MM.1S (cell line): ENCODE measurements at regions not wholly inside any gene's neighbourhood (a gene's known extent, or its start where the extent isn't known, plus 50 kb on each side); places are given as distances from the start of the nearest gene placed in this dataset.
A peak's percentile ranks its signal among the peaks of the same experiment; 100 is the strongest.

Source experiments
- DNase-seq: peaks from one replicate; pipeline ENCODE4 v3.0.0-alpha.2; 2015
- H2AFZ ChIP-seq: fragments of 300-600 bp; sonication (generic); 2 replicates; pipeline ENCODE4 v1.6.0; 2016; ENCODE audit warnings: antibody characterized with exemption, low read length
- H3F3A ChIP-seq: fragments of 300-600 bp; sonication (generic); 2 replicates; pipeline ENCODE4 v1.6.1; 2016; ENCODE audit warnings: mild to moderate bottlenecking, antibody characterized with exemption, low read length, moderate library complexity, mixed read lengths; ENCODE audit not compliant: insufficient read depth
- H3K27ac ChIP-seq: fragments of 300-600 bp; sonication (generic); 2 replicates; pipeline ENCODE4 v1.5.1; 2016; ENCODE audit warnings: mild to moderate bottlenecking, low read length
- H3K27me3 ChIP-seq: fragments of 300-600 bp; sonication (generic); replicated peaks from 2 replicates; pipeline ENCODE4 v1.6.0; 2016; ENCODE audit warnings: low read length; ENCODE audit not compliant: insufficient read depth
- H3K36me3 ChIP-seq: fragments of 300-600 bp; sonication (generic); replicated peaks from 2 replicates; pipeline ENCODE4 v1.6.1; 2016; ENCODE audit warnings: mild to moderate bottlenecking, low read length, mixed read lengths; ENCODE audit not compliant: insufficient read depth
- H3K4me1 ChIP-seq: fragments of 300-600 bp; sonication (generic); 2 replicates; pipeline ENCODE4 v1.6.1; 2016; ENCODE audit warnings: low read length, mixed read lengths
- H3K4me2 ChIP-seq: fragments of 300-600 bp; sonication (generic); 2 replicates; pipeline ENCODE4 v1.6.0; 2016; ENCODE audit warnings: low read depth, low read length
- H3K4me3 ChIP-seq: fragments of 300-600 bp; sonication (generic); 2 replicates; pipeline ENCODE4 v1.5.1; 2016; ENCODE audit warnings: low read length, mixed read lengths
- H3K79me2 ChIP-seq: fragments of 300-600 bp; sonication (generic); 2 replicates; pipeline ENCODE4 v1.6.1; 2016; ENCODE audit warnings: mixed run types, low read length, mixed read lengths
- H3K9ac ChIP-seq: fragments of 300-600 bp; sonication (generic); 2 replicates; pipeline ENCODE4 v1.6.1; 2016; ENCODE audit warnings: low read length, mixed read lengths
- H3K9me2 ChIP-seq: fragments of 300-600 bp; sonication (generic); replicated peaks from 2 replicates; pipeline ENCODE4 v1.6.1; 2016; ENCODE audit warnings: mild to moderate bottlenecking, low read length, mixed read lengths; ENCODE audit not compliant: insufficient read depth
- H3K9me3 ChIP-seq: fragments of 300-600 bp; sonication (generic); replicated peaks from 2 replicates; pipeline ENCODE4 v1.6.1; 2016; ENCODE audit warnings: mild to moderate bottlenecking, low read length, mixed read lengths; ENCODE audit not compliant: insufficient read depth
- H4K20me1 ChIP-seq: fragments of 300-600 bp; sonication (generic); 2 replicates; pipeline ENCODE4 v1.6.1; 2016; ENCODE audit warnings: mild to moderate bottlenecking, low read length, moderate library complexity, mixed read lengths; ENCODE audit not compliant: insufficient read depth
- EZH2 ChIP-seq: fragments of 300-600 bp; sonication (generic); optimal IDR thresholded peaks from 2 replicates; pipeline ENCODE3; 2017; ENCODE audit warnings: low read depth, mild to moderate bottlenecking, antibody characterized with exemption, low read length, mixed read lengths
- EZH2phosphoT487 ChIP-seq: fragments of 300-600 bp; sonication (generic); IDR thresholded peaks from 2 replicates; pipeline ENCODE4 v1.6.1; 2018; ENCODE audit warnings: antibody characterized with exemption, low read length
- TF ChIP-seq, protein P1 (sequence below): fragments of 300-600 bp; sonication (generic); IDR thresholded peaks from 2 replicates; pipeline ENCODE4 v1.5.1; 2016; ENCODE audit warnings: antibody characterized with exemption, low read length, mixed read lengths

DNA sequence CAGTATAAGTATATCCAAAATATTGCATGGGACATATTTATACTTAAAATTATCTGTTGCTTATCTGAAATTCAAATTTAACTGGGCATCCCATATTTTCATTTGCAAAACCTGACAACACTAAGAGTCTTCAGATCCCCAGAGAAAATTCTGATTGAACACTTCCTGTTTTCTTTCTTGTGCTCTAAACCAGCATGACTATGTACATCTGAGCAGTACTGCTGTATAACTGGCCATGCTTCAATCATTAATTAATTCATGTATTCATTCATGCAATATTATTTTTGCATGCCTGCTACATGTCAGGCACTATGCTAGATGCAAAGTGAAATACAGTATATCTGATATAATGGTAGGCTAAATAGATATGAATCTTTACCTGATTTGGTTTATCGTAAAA, 461.2 kb downstream of the TLR4 start:
- no peaks in the 10 kb centered on the region for H3K9me2 ChIP-seq
- no peak for DNase-seq
- no peaks in the 10 kb centered on the region for H4K20me1 ChIP-seq
- H3K4me1 ChIP-seq = no peaks in the 10 kb centered on the region
- H3K9ac ChIP-seq = no peak overlapping the region
- no peak overlapping the region for H3K4me3 ChIP-seq
- no peak overlapping the region for H3K27ac ChIP-seq
- no peaks in the 10 kb centered on the region for H3F3A ChIP-seq
- no peak overlapping the region for H2AFZ ChIP-seq
- no peaks in the 10 kb centered on the region for H3K79me2 ChIP-seq
- no peak overlapping the region for H3K4me2 ChIP-seq
- no peaks in the 10 kb centered on the region for H3K36me3 ChIP-seq
- TF ChIP-seq EZH2 = no peak
- TF ChIP-seq EZH2phosphoT487 = no peak
- TF ChIP-seq, protein P1, sequence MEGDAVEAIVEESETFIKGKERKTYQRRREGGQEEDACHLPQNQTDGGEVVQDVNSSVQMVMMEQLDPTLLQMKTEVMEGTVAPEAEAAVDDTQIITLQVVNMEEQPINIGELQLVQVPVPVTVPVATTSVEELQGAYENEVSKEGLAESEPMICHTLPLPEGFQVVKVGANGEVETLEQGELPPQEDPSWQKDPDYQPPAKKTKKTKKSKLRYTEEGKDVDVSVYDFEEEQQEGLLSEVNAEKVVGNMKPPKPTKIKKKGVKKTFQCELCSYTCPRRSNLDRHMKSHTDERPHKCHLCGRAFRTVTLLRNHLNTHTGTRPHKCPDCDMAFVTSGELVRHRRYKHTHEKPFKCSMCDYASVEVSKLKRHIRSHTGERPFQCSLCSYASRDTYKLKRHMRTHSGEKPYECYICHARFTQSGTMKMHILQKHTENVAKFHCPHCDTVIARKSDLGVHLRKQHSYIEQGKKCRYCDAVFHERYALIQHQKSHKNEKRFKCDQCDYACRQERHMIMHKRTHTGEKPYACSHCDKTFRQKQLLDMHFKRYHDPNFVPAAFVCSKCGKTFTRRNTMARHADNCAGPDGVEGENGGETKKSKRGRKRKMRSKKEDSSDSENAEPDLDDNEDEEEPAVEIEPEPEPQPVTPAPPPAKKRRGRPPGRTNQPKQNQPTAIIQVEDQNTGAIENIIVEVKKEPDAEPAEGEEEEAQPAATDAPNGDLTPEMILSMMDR = no peak
- H3K9me3 ChIP-seq = no peaks in the 10 kb centered on the region
- no peaks in the 10 kb centered on the region for H3K27me3 ChIP-seq

DNA sequence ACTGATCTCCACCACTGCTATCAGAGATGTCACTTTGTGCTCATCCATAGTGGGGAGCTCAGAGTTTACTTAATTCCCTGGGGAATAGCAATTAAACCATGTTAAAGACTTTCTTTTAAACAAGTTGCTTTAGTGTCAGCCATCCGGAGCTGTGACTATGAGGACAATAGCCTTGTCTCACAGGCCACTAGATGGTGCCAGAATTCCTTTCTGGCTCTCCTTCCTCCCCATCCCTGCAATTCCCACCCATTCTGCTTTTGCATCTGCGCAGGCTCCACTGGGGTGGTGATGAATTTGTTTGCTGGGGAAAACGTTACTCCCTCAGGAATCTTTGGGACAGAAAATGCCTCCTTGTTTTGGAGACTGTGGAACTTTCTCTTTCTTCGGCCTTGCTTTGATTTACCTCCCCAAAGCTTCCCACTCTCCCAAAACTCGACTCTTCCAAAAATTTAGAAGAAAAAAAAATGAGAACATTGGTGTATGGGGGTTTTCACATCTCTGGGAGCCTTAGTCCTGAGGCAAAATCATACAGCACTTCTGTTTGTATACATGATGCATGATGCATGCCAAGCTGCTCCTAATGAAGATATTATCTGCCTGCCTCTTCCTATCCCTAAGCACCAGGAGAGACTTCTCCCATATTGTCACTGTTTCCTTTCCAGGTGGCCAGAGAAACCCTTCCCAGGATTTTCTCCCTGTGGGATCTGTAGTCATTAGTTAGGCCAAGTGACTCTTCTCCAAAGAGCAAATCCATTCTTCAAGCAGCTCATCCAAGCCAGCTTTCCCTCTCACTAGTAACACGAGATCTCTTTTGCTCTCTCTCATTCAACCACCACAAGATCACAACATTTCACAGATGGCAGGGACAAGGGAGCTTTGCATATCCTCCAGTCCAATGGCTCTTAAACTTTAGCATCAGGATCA, 466.1 kb downstream of the TLR4 start:
- no peaks in the 10 kb centered on the region for H3K9me3 ChIP-seq
- no peak overlapping the region for H3K4me3 ChIP-seq
- no peak overlapping the region for H3K4me2 ChIP-seq
- H4K20me1 ChIP-seq = no peaks in the 10 kb centered on the region
- no peak overlapping the region for H2AFZ ChIP-seq
- no peak overlapping the region for H3K9ac ChIP-seq
- peak; percentile 17 for DNase-seq
- H3K79me2 ChIP-seq = no peaks in the 10 kb centered on the region
- no peaks in the 10 kb centered on the region for H3K27me3 ChIP-seq
- TF ChIP-seq EZH2phosphoT487 (no peak), EZH2 (no peak)
- TF ChIP-seq, protein P1 = peak; percentile 59
- no peak overlapping the region for H3K27ac ChIP-seq
- no peaks in the 10 kb centered on the region for H3F3A ChIP-seq
- no peaks in the 10 kb centered on the region for H3K36me3 ChIP-seq
- no peaks in the 10 kb centered on the region for H3K9me2 ChIP-seq
- no peaks in the 10 kb centered on the region for H3K4me1 ChIP-seq

DNA sequence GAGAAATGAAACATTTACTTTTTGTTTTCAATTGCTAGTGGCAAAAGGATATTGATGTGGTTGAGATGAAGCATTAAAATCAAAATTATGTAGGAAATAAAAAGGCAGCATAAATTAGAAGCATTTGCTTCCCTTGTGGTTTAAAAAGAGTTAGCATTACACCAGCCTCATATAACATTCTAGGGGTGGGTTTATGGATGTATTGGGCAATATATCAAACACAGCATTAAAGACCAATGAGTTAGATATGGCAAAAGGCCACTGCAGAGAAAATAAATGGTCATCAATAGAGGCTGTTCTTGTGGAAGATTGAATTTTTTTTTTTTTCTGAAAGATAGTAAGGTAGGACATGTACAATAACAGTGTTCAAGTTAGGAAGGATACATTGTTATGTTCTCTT, 473.0 kb downstream of the TLR4 start:
- H3K9me3 ChIP-seq = no peaks in the 10 kb centered on the region
- no peaks in the 10 kb centered on the region for H3K36me3 ChIP-seq
- H4K20me1 ChIP-seq = no peaks in the 10 kb centered on the region
- H3K79me2 ChIP-seq = no peaks in the 10 kb centered on the region
- no peak for DNase-seq
- no peak overlapping the region for H2AFZ ChIP-seq
- H3F3A ChIP-seq = no peaks in the 10 kb centered on the region
- H3K4me3 ChIP-seq = no peak overlapping the region
- H3K9ac ChIP-seq = no peak overlapping the region
- H3K4me1 ChIP-seq = no peaks in the 10 kb centered on the region
- no peak overlapping the region for H3K4me2 ChIP-seq
- TF ChIP-seq, protein P1 = no peak
- TF ChIP-seq EZH2phosphoT487 = no peak
- TF ChIP-seq EZH2 = no peak
- no peaks in the 10 kb centered on the region for H3K9me2 ChIP-seq
- H3K27me3 ChIP-seq = no peaks in the 10 kb centered on the region
- no peak overlapping the region for H3K27ac ChIP-seq
